Coronary artery (tissue), 2 donors: ENCODE measurements at regions not wholly inside any gene's neighbourhood (a gene's known extent, or its start where the extent isn't known, plus 50 kb on each side); places are given as distances from the start of the nearest gene placed in this dataset.

Experiments
- DNase-seq: peaks from one replicate; pipeline ENCODE4 v3.0.0-alpha.2; 2017; ENCODE audit warnings: low spot score
- H3K27ac ChIP-seq, 2 donors: fragments of 200-600 bp; sonication (generic); one replicate each; pipeline ENCODE4 v1.5.1; 2016 to 2019
- H3K4me3 ChIP-seq: fragments of 200-600 bp; sonication (generic); 2 replicates; pipeline ENCODE4 v1.5.1; 2016; ENCODE audit warnings: mild to moderate bottlenecking, moderate library complexity
- TF ChIP-seq, protein P1 (sequence below): fragments of 200-600 bp; sonication (generic); IDR thresholded peaks from one replicate; pipeline ENCODE4 v1.5.1; 2019; ENCODE audit warnings: antibody characterized with exemption

- TF ChIP-seq, protein P1, sequence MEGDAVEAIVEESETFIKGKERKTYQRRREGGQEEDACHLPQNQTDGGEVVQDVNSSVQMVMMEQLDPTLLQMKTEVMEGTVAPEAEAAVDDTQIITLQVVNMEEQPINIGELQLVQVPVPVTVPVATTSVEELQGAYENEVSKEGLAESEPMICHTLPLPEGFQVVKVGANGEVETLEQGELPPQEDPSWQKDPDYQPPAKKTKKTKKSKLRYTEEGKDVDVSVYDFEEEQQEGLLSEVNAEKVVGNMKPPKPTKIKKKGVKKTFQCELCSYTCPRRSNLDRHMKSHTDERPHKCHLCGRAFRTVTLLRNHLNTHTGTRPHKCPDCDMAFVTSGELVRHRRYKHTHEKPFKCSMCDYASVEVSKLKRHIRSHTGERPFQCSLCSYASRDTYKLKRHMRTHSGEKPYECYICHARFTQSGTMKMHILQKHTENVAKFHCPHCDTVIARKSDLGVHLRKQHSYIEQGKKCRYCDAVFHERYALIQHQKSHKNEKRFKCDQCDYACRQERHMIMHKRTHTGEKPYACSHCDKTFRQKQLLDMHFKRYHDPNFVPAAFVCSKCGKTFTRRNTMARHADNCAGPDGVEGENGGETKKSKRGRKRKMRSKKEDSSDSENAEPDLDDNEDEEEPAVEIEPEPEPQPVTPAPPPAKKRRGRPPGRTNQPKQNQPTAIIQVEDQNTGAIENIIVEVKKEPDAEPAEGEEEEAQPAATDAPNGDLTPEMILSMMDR = no peak
- H3K27ac ChIP-seq = no peak overlapping the region
- no peak overlapping the region for H3K4me3 ChIP-seq
- peak; percentile 40 for DNase-seq
Measured at GRCh38 chr14:98871796-98872195, 400.2 kb downstream of the BCL11B start.

- TF ChIP-seq, protein P1 = no peak
- no peak overlapping the region for H3K4me3 ChIP-seq
- H3K27ac ChIP-seq = no peak overlapping the region
- DNase-seq = no peak
Measured at GRCh38 chr14:98877065-98877464, 394.9 kb downstream of the BCL11B start.

DNA sequence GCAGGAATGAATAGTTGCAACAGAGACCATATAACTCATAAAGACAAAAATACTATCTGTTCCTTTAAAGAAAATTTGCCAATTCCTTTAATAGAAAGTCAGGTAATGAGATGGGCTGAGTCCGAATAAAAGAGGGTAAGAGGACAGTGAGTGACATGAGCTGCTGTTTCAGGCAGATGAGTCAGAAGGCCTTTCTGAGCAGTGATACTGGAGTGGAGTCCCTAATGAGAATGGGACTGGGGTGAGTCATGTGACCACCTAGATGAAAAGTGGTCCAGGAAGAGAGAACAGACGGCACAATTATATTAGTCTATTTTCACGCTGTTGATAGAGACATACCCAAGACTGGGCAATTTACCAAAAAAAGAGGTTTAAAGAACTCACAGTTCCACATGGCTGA is 393.7 kb downstream of the BCL11B start:
- Histone ChIP-seq H3K4me3 (no peak overlapping the region), H3K27ac (no peak overlapping the region)
- no peak for DNase-seq
- TF ChIP-seq, protein P1 = no peak

GRCh38 chr14:98886982-98887381 is 385.0 kb downstream of the BCL11B start:
- Histone ChIP-seq H3K27ac (no peak overlapping the region), H3K4me3 (no peak overlapping the region)
- TF ChIP-seq, protein P1 = no peak
- DNase-seq = no peak

- no peak overlapping the region for H3K27ac ChIP-seq
- DNase-seq = no peak
- H3K4me3 ChIP-seq = no peak overlapping the region
- TF ChIP-seq, protein P1 = no peak
Measured at GRCh38 chr14:98888281-98888680, 383.7 kb downstream of the BCL11B start.

DNA sequence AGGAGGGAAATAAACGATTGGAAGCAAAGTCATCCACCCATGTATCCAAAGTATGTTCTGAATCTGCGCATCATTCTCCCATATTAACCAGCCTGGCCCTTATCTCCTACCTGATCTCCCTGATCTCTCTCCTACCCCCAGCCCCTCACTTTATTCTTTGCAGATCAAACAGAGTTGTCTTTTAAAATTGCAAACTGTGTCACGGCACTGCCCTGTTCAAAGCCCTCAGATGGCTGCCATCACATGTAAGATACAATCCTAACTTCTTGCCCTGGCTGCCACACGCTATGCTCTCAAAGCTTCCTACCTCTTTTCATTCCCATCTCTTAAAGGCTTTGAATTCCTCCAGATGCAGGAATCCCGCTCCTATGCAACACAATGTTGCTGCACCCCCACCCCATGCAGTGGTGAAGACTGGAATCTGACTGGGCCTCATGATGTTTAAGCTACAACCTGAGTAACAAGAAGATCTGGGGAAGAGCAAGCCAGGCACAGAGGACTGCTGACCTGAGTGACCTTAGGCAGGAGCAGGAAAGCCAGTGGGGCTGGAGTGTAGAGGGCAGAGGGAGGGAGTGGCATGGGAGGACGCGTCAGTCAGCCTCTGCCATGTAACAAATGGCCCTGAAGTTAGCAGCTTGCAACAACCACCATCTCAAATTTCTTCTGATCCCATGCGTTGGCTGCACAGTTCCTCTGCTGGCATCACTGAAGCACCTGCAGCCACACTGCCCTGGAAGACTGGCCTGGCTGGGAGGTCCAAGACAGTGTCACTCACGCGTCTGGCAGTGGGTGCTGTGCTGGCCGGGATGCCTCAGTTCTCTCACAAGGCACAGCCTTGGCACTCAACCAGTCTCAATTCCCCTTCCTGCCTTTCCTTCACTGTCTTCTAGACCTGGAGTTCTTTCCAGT is 382.8 kb downstream of the BCL11B start:
- DNase-seq = no peak
- Histone ChIP-seq H3K27ac (no peak overlapping the region), H3K4me3 (no peak overlapping the region)
- TF ChIP-seq, protein P1 = no peak

DNA sequence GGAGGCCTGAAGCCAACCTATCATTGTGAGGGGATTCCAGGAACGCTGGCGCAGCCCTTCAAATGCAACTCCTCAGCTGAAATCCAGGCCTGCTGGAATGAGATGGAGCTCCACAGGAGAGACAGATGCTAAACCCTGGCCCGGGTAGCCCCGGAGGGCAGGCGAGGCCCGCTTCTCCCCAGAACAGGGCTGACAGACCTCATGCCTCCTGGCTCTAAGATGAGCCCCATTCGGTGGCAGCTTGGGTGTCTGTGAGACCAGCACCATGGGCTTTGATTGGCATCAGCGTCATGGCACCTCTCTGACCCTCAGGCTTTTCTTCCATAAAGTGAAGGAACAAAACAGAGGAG is 382.2 kb downstream of the BCL11B start:
- Histone ChIP-seq H3K27ac (no peak overlapping the region), H3K4me3 (no peak overlapping the region)
- TF ChIP-seq, protein P1 = no peak
- no peak for DNase-seq
